ENCODE measurements at regions not wholly inside any gene's neighbourhood (a gene's known extent, or its start where the extent isn't known, plus 50 kb on each side); places are given as distances from the start of the nearest gene placed in this dataset.
"Not testable (repeated sequence)": the region's sequence is repeated elsewhere in the genome, so short reads cannot be mapped to it uniquely, and the experiment has no call there.

GRCh38 chr2:186164325-186164724 lies 321.7 kb upstream of the ZC3H15 start:
- no peaks in the 10 kb centered on the region for H3K27me3 ChIP-seq (ENCODE audit: control insufficient read depth, insufficient read depth, low read length)
- H3K9me3 ChIP-seq (ENCODE audit: control insufficient read depth, insufficient read depth, low read length), result no peaks in the 10 kb centered on the region
- no peak overlapping the region for H3K27ac ChIP-seq (ENCODE audit: low read length)
- no peak overlapping the region for H3K4me3 ChIP-seq (ENCODE audit: low read length)
- WGBS (ENCODE audit: insufficient coverage, insufficient read length), result no CpG with 5 or more reads among the region's 2 CpGs
- DNase-seq (ENCODE audit: low read depth, low spot score), result no peak
- no peaks in the 10 kb centered on the region for H3K36me3 ChIP-seq (ENCODE audit: control insufficient read depth, insufficient read depth, low read length)
- no peaks in the 10 kb centered on the region for H3K4me1 ChIP-seq (ENCODE audit: control insufficient read depth, insufficient read depth, low read length)

GRCh38 chr2:186170693-186171092 lies 315.4 kb upstream of the ZC3H15 start:
- no CpG with 5 or more reads among the region's 1 CpG for WGBS (ENCODE audit: insufficient coverage, insufficient read length)
- Histone ChIP-seq H3K4me3 (ENCODE audit: low read length) (no peak overlapping the region), H3K4me1 (ENCODE audit: control insufficient read depth, insufficient read depth, low read length) (no peaks in the 10 kb centered on the region), H3K36me3 (ENCODE audit: control insufficient read depth, insufficient read depth, low read length) (no peaks in the 10 kb centered on the region), H3K9me3 (ENCODE audit: control insufficient read depth, insufficient read depth, low read length) (no peaks in the 10 kb centered on the region), H3K27me3 (ENCODE audit: control insufficient read depth, insufficient read depth, low read length) (no peaks in the 10 kb centered on the region; the same call in 1 of the 2 replicates), H3K27ac (ENCODE audit: low read length) (no peak overlapping the region)
- DNase-seq (ENCODE audit: low read depth, low spot score), result no peak

GRCh38 chr2:186181625-186182024 lies 304.4 kb upstream of the ZC3H15 start:
- no peaks in the 10 kb centered on the region for H3K27me3 ChIP-seq (ENCODE audit: control insufficient read depth, insufficient read depth, low read length)
- no peaks in the 10 kb centered on the region for H3K4me1 ChIP-seq (ENCODE audit: control insufficient read depth, insufficient read depth, low read length)
- DNase-seq (ENCODE audit: low read depth, low spot score), result no peak
- H3K27ac ChIP-seq (ENCODE audit: low read length), result no peak overlapping the region
- no CpG with 5 or more reads among the region's 1 CpG for WGBS (ENCODE audit: insufficient coverage, insufficient read length)
- H3K4me3 ChIP-seq (ENCODE audit: low read length), result no peak overlapping the region
- no peaks in the 10 kb centered on the region for H3K9me3 ChIP-seq (ENCODE audit: control insufficient read depth, insufficient read depth, low read length)
- H3K36me3 ChIP-seq (ENCODE audit: control insufficient read depth, insufficient read depth, low read length), result no peaks in the 10 kb centered on the region

- H3K27ac ChIP-seq (ENCODE audit: low read length), result not testable (repeated sequence)
- no CpG with 5 or more reads among the region's 10 CpGs for WGBS (ENCODE audit: insufficient coverage, insufficient read length)
Measured at GRCh38 chr2:186182366-186182765, 303.7 kb upstream of the ZC3H15 start.

GRCh38 chr2:186183406-186183805 lies 302.7 kb upstream of the ZC3H15 start:
- H3K4me1 ChIP-seq (ENCODE audit: control insufficient read depth, insufficient read depth, low read length), result no peaks in the 10 kb centered on the region
- H3K4me3 ChIP-seq (ENCODE audit: low read length), result no peak overlapping the region
- no peaks in the 10 kb centered on the region for H3K36me3 ChIP-seq (ENCODE audit: control insufficient read depth, insufficient read depth, low read length)
- no peaks in the 10 kb centered on the region for H3K27me3 ChIP-seq (ENCODE audit: control insufficient read depth, insufficient read depth, low read length)
- H3K27ac ChIP-seq (ENCODE audit: low read length), result no peak overlapping the region
- no peaks in the 10 kb centered on the region for H3K9me3 ChIP-seq (ENCODE audit: control insufficient read depth, insufficient read depth, low read length)
- DNase-seq (ENCODE audit: low read depth, low spot score), result no peak
- WGBS (ENCODE audit: insufficient coverage, insufficient read length), result no CpG with 5 or more reads among the region's 3 CpGs

More at GRCh38 chr2:186182366-186182765, 303.7 kb upstream of the ZC3H15 start:
- not testable (repeated sequence) for H3K36me3 ChIP-seq (ENCODE audit: control insufficient read depth, insufficient read depth, low read length); DNase-seq (ENCODE audit: low read depth, low spot score); H3K4me1 ChIP-seq (ENCODE audit: control insufficient read depth, insufficient read depth, low read length); H3K27me3 ChIP-seq (ENCODE audit: control insufficient read depth, insufficient read depth, low read length); H3K4me3 ChIP-seq (ENCODE audit: low read length); H3K9me3 ChIP-seq (ENCODE audit: control insufficient read depth, insufficient read depth, low read length)

GRCh38 chr2:186187854-186188253 lies 298.2 kb upstream of the ZC3H15 start:
- Histone ChIP-seq H3K9me3 (ENCODE audit: control insufficient read depth, insufficient read depth, low read length) (no peaks in the 10 kb centered on the region), H3K4me1 (ENCODE audit: control insufficient read depth, insufficient read depth, low read length) (no peaks in the 10 kb centered on the region), H3K27me3 (ENCODE audit: control insufficient read depth, insufficient read depth, low read length) (no peaks in the 10 kb centered on the region), H3K27ac (ENCODE audit: low read length) (no peak overlapping the region), H3K4me3 (ENCODE audit: low read length) (no peak overlapping the region), H3K36me3 (ENCODE audit: control insufficient read depth, insufficient read depth, low read length) (no peaks in the 10 kb centered on the region)
- no peak for DNase-seq (ENCODE audit: low read depth, low spot score)

- Histone ChIP-seq H3K27ac (ENCODE audit: low read length) (no peak overlapping the region), H3K27me3 (ENCODE audit: control insufficient read depth, insufficient read depth, low read length) (no peaks in the 10 kb centered on the region), H3K9me3 (ENCODE audit: control insufficient read depth, insufficient read depth, low read length) (no peaks in the 10 kb centered on the region), H3K36me3 (ENCODE audit: control insufficient read depth, insufficient read depth, low read length) (no peaks in the 10 kb centered on the region), H3K4me3 (ENCODE audit: low read length) (no peak overlapping the region), H3K4me1 (ENCODE audit: control insufficient read depth, insufficient read depth, low read length) (no peaks in the 10 kb centered on the region)
- no peak for DNase-seq (ENCODE audit: low read depth, low spot score)
Measured at GRCh38 chr2:186189816-186190215, 296.2 kb upstream of the ZC3H15 start.

- Histone ChIP-seq H3K4me1 (ENCODE audit: control insufficient read depth, insufficient read depth, low read length) (no peaks in the 10 kb centered on the region), H3K27me3 (ENCODE audit: control insufficient read depth, insufficient read depth, low read length) (no peaks in the 10 kb centered on the region), H3K4me3 (ENCODE audit: low read length) (no peak overlapping the region), H3K36me3 (ENCODE audit: control insufficient read depth, insufficient read depth, low read length) (no peaks in the 10 kb centered on the region), H3K27ac (ENCODE audit: low read length) (no peak overlapping the region), H3K9me3 (ENCODE audit: control insufficient read depth, insufficient read depth, low read length) (no peaks in the 10 kb centered on the region)
- DNase-seq (ENCODE audit: low read depth, low spot score), result no peak
- WGBS (ENCODE audit: insufficient coverage, insufficient read length), result no CpG with 5 or more reads among the region's 3 CpGs
Measured at GRCh38 chr2:186195696-186196095, 290.4 kb upstream of the ZC3H15 start.

GRCh38 chr2:186197955-186198354 lies 288.1 kb upstream of the ZC3H15 start:
- no peaks in the 10 kb centered on the region for H3K36me3 ChIP-seq (ENCODE audit: control insufficient read depth, insufficient read depth, low read length)
- H3K4me1 ChIP-seq (ENCODE audit: control insufficient read depth, insufficient read depth, low read length), result no peaks in the 10 kb centered on the region
- WGBS (ENCODE audit: insufficient coverage, insufficient read length), result no CpG with 5 or more reads among the region's 1 CpG
- H3K27ac ChIP-seq (ENCODE audit: low read length), result no peak overlapping the region
- H3K9me3 ChIP-seq (ENCODE audit: control insufficient read depth, insufficient read depth, low read length), result no peaks in the 10 kb centered on the region
- DNase-seq (ENCODE audit: low read depth, low spot score), result no peak
- H3K4me3 ChIP-seq (ENCODE audit: low read length), result no peak overlapping the region
- no peaks in the 10 kb centered on the region for H3K27me3 ChIP-seq (ENCODE audit: control insufficient read depth, insufficient read depth, low read length)

- Histone ChIP-seq H3K27me3 (ENCODE audit: control insufficient read depth, insufficient read depth, low read length) (no peaks in the 10 kb centered on the region), H3K36me3 (ENCODE audit: control insufficient read depth, insufficient read depth, low read length) (no peaks in the 10 kb centered on the region), H3K9me3 (ENCODE audit: control insufficient read depth, insufficient read depth, low read length) (no peaks in the 10 kb centered on the region), H3K27ac (ENCODE audit: low read length) (no peak overlapping the region), H3K4me3 (ENCODE audit: low read length) (no peak overlapping the region), H3K4me1 (ENCODE audit: control insufficient read depth, insufficient read depth, low read length) (no peaks in the 10 kb centered on the region)
- DNase-seq (ENCODE audit: low read depth, low spot score), result no peak
- WGBS (ENCODE audit: insufficient coverage, insufficient read length), result no CpG with 5 or more reads among the region's 1 CpG
Measured at GRCh38 chr2:186199029-186199428, 287.0 kb upstream of the ZC3H15 start.

- Histone ChIP-seq H3K36me3 (ENCODE audit: control insufficient read depth, insufficient read depth, low read length) (no peaks in the 10 kb centered on the region), H3K4me1 (ENCODE audit: control insufficient read depth, insufficient read depth, low read length) (no peaks in the 10 kb centered on the region), H3K27ac (ENCODE audit: low read length) (no peak overlapping the region), H3K9me3 (ENCODE audit: control insufficient read depth, insufficient read depth, low read length) (no peaks in the 10 kb centered on the region), H3K4me3 (ENCODE audit: low read length) (no peak overlapping the region), H3K27me3 (ENCODE audit: control insufficient read depth, insufficient read depth, low read length) (no peaks in the 10 kb centered on the region)
- no peak for DNase-seq (ENCODE audit: low read depth, low spot score)
Measured at GRCh38 chr2:186201371-186201770, 284.7 kb upstream of the ZC3H15 start.

Measured in iPS DF 6.9 (cell line).